CD8-positive, alpha-beta memory T cell (primary cell): ENCODE measurements at regions not wholly inside any gene's neighbourhood (a gene's known extent, or its start where the extent isn't known, plus 50 kb on each side); places are given as distances from the start of the nearest gene placed in this dataset.
"Not testable (repeated sequence)": the region's sequence is repeated elsewhere in the genome, so short reads cannot be mapped to it uniquely, and the experiment has no call there.

Experiments
- CTCF ChIA-PET: fragments of 350-600 bp; sonication (Branson Sonifier 250); formaldehyde crosslinking; loops from one replicate; lab custom pipeline; 2021; ENCODE audit warnings: antibody characterized with exemption; lab: Charles Lee
- POLR2A ChIA-PET: fragments of 350-600 bp; sonication (Branson Sonifier 250); formaldehyde crosslinking; loops from one replicate; lab custom pipeline; 2021; ENCODE audit warnings: antibody characterized with exemption; lab: Charles Lee
- DNase-seq, 5 donors: peaks; one replicate each; pipeline versions ENCODE4 v3.0.0 to v3.0.0-alpha.2; 2020 to 2022; ENCODE audit warnings: mixed read lengths in 1 of 5
- H3K27ac ChIP-seq: one replicate; pipeline ENCODE4 v1.7.0; 2013; ENCODE audit warnings: low read depth, mild to moderate bottlenecking, low read length, moderate library complexity
- H3K27me3 ChIP-seq: 2 replicates; pipeline ENCODE4 v1.7.0; 2013; ENCODE audit warnings: low read length, mild to moderate bottlenecking; ENCODE audit not compliant: insufficient read depth, poor library complexity, severe bottlenecking
- H3K36me3 ChIP-seq: 2 replicates; pipeline ENCODE4 v1.7.0; 2013; ENCODE audit warnings: mild to moderate bottlenecking, low read length, moderate library complexity; ENCODE audit not compliant: insufficient read depth
- H3K4me1 ChIP-seq: 2 replicates; pipeline ENCODE4 v1.7.0; 2013; ENCODE audit warnings: mild to moderate bottlenecking, low read length, moderate library complexity; ENCODE audit not compliant: insufficient read depth
- H3K4me3 ChIP-seq: 2 replicates; pipeline ENCODE4 v1.7.0; 2013; ENCODE audit warnings: mild to moderate bottlenecking, low read length
- H3K9me3 ChIP-seq: 2 replicates; pipeline ENCODE4 v1.7.0; 2013; ENCODE audit warnings: mild to moderate bottlenecking, low read length
- H3K27ac Mint-ChIP-seq, 8 donors: one replicate each; pipeline ENCODE4 v1.8.0; 2020 to 2021; ENCODE audit warnings: mixed read lengths in 8 of 8, mild to moderate bottlenecking in 6 of 8, inconsistent platforms in 3 of 8, moderate library complexity in 3 of 8
- H3K27me3 Mint-ChIP-seq, 2 donors: one replicate each; pipeline ENCODE4 v1.8.0; 2020 to 2021; ENCODE audit warnings: mixed read lengths in 2 of 2, mild to moderate bottlenecking in 1 of 2, moderate library complexity in 1 of 2
- H3K36me3 Mint-ChIP-seq, 3 donors: one replicate each; pipeline ENCODE4 v1.8.0; 2020 to 2021; ENCODE audit warnings: mixed read lengths in 3 of 3, inconsistent platforms in 1 of 3, mild to moderate bottlenecking in 1 of 3
- H3K4me1 Mint-ChIP-seq, 3 donors: one replicate each; pipeline ENCODE4 v1.8.0; 2020 to 2021; ENCODE audit warnings: mixed read lengths in 3 of 3, inconsistent platforms in 1 of 3, mild to moderate bottlenecking in 1 of 3
- H3K4me3 Mint-ChIP-seq, 7 donors: one replicate each; pipeline ENCODE4 v1.8.0; 2020 to 2021; ENCODE audit warnings: mixed read lengths in 7 of 7, mild to moderate bottlenecking in 6 of 7, moderate library complexity in 4 of 7, inconsistent platforms in 2 of 7
- H3K9me3 Mint-ChIP-seq, 5 donors: one replicate each; pipeline ENCODE4 v1.8.0; 2020 to 2022; ENCODE audit warnings: mixed read lengths in 5 of 5, mild to moderate bottlenecking in 3 of 5, moderate library complexity in 2 of 5, inconsistent platforms in 1 of 5

DNA sequence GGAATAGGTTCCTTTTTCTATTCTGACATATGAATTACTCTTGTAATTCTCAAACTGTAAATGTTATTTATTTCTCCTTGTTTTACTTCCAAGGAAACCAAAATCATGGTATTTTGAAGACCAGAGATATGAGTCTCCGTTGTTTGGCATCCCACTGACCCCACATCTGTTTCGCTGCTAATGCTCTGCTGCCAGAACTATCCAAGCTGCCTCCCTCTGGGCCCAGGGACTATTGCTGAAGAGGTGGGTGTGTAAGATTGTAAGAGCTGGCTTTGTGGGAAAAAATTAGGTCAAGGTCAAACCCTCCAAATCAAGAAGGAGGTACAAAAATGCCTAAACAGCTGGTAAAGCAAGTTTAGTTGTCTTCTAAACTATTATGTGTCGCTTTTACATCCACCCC lies 129.4 kb upstream of the MYO10 start:
- no peaks in the 10 kb centered on the region for H3K27me3 Mint-ChIP-seq
- Histone ChIP-seq H3K4me1 (no peaks in the 10 kb centered on the region), H3K9me3 (no peaks in the 10 kb centered on the region), H3K27me3 (no peaks in the 10 kb centered on the region), H3K36me3 (no peaks in the 10 kb centered on the region), H3K4me3 (no peak overlapping the region), H3K27ac (no peak overlapping the region)
- ChIA-PET POLR2A (no interaction called here), CTCF (no interaction called here)
- H3K36me3 Mint-ChIP-seq: no peaks in the 10 kb centered on the region
- no peak overlapping the region for H3K27ac Mint-ChIP-seq
- H3K4me1 Mint-ChIP-seq: no peaks in the 10 kb centered on the region
- no peak overlapping the region for H3K4me3 Mint-ChIP-seq
- no peak for DNase-seq
- H3K9me3 Mint-ChIP-seq: peaks cover 2 to 7% (median 5%) of the 10 kb centered on the region in 5 donors

GRCh38 chr5:17066026-17066425 lies 129.9 kb upstream of the MYO10 start:
- H3K4me3 Mint-ChIP-seq, H3K36me3 ChIP-seq, H3K9me3 Mint-ChIP-seq, H3K27me3 Mint-ChIP-seq, DNase-seq, H3K36me3 Mint-ChIP-seq, H3K4me3 ChIP-seq, POLR2A ChIA-PET, H3K4me1 Mint-ChIP-seq, CTCF ChIA-PET, H3K9me3 ChIP-seq, H3K27ac ChIP-seq, H3K27ac Mint-ChIP-seq, H3K27me3 ChIP-seq, H3K4me1 ChIP-seq: not testable (repeated sequence)

DNA sequence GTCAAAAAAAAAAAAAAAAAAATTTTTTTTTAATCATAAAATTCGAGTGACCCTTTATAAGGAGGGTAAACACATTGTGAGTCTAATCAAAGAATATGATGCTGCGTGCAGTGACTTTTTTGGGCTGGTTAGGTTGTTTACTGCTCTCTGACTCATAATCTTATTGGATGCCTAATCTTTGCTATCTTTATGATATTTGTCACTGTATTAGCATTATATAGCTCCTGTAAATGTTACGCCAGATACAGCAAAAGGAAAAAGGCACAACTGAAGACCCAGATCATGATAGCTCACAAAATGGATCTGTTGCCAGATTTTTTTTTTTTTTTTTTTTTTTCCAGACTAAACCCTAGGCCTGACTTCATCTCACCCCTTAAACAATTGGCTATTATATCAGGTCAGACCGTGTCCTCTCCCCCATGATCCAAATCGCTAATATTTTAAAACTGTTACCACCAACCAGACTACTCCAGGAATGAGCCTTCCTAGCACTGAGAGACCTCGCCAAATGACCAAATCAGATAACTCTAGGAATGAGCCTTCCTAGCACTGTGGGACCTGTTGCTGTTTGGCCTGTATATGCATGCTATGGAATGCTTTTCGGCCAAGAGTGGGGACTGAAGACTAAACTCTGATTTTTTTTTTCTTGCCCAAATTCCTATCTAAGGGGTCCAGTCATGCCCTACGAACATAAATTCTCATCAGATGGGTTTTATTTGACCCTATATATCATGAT lies 131.7 kb upstream of the MYO10 start:
- POLR2A ChIA-PET: no interaction called here
- Histone ChIP-seq H3K27ac (no peak overlapping the region), H3K27me3 (no peaks in the 10 kb centered on the region), H3K4me3 (no peak overlapping the region), H3K36me3 (no peaks in the 10 kb centered on the region), H3K4me1 (no peaks in the 10 kb centered on the region), H3K9me3 (no peaks in the 10 kb centered on the region)
- DNase-seq: no peak
- Mint-ChIP-seq H3K4me3 (no peak overlapping the region), H3K9me3 (peaks cover 3 to 7% (median 5%) of the 10 kb centered on the region in 5 donors), H3K36me3 (no peaks in the 10 kb centered on the region), H3K27me3 (no peaks in the 10 kb centered on the region), H3K27ac (no peak overlapping the region), H3K4me1 (no peaks in the 10 kb centered on the region)
- CTCF ChIA-PET: no interaction called here

- Mint-ChIP-seq H3K36me3 (no peaks in the 10 kb centered on the region), H3K4me1 (no peaks in the 10 kb centered on the region), H3K27me3 (no peaks in the 10 kb centered on the region), H3K4me3 (no peak overlapping the region), H3K9me3 (peaks cover 5 to 7% (median 5%) of the 10 kb centered on the region in 5 donors), H3K27ac (no peak overlapping the region)
- no peaks in the 10 kb centered on the region for H3K4me1 ChIP-seq
- DNase-seq: no peak
- no peak overlapping the region for H3K27ac ChIP-seq
- H3K36me3 ChIP-seq: no peaks in the 10 kb centered on the region
- ChIA-PET POLR2A (no interaction called here), CTCF (no interaction called here)
- no peaks in the 10 kb centered on the region for H3K27me3 ChIP-seq
- no peaks in the 10 kb centered on the region for H3K9me3 ChIP-seq
- H3K4me3 ChIP-seq: no peak overlapping the region
Observed at GRCh38 chr5:17069995-17070511, 134.0 kb upstream of the MYO10 start.

DNA sequence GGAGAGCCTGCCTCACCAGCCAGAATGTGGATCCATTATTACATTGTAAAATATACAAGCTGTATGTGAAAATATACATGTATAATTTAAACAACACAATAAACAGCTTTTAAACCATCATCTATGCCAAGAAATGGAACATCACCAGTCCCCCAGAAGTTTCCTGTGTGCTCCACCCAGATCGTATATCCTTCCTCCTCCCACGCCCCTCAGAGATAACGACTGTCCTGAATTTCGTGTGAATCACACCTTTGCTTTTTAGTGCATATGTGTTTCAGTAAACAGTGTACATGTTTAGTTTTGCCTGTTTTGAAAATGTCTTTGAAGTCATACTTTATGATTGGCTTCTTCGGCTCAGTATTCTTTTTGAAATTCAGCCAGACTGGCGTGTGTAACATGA lies 134.6 kb upstream of the MYO10 start:
- no peaks in the 10 kb centered on the region for H3K27me3 Mint-ChIP-seq
- POLR2A ChIA-PET: no interaction called here
- no peaks in the 10 kb centered on the region for H3K4me1 Mint-ChIP-seq
- Histone ChIP-seq H3K4me1 (no peaks in the 10 kb centered on the region), H3K27me3 (no peaks in the 10 kb centered on the region), H3K9me3 (no peaks in the 10 kb centered on the region), H3K4me3 (no peak overlapping the region), H3K27ac (no peak overlapping the region), H3K36me3 (no peaks in the 10 kb centered on the region)
- no peak overlapping the region for H3K27ac Mint-ChIP-seq
- H3K4me3 Mint-ChIP-seq: no peak overlapping the region
- H3K9me3 Mint-ChIP-seq: peaks cover 2 to 7% (median 5%) of the 10 kb centered on the region in 5 donors
- no peak for DNase-seq
- no peaks in the 10 kb centered on the region for H3K36me3 Mint-ChIP-seq
- CTCF ChIA-PET: no interaction called here

- Mint-ChIP-seq H3K4me3 (no peak overlapping the region), H3K4me1 (no peaks in the 10 kb centered on the region)
- H3K36me3 ChIP-seq: no peaks in the 10 kb centered on the region
Observed at GRCh38 chr5:17075236-17075635, 139.1 kb upstream of the MYO10 start.

GRCh38 chr5:17076272-17076671 lies 140.2 kb upstream of the MYO10 start:
- Histone ChIP-seq H3K27ac (no peak overlapping the region), H3K36me3 (no peaks in the 10 kb centered on the region), H3K4me1 (no peaks in the 10 kb centered on the region), H3K27me3 (no peaks in the 10 kb centered on the region), H3K4me3 (no peak overlapping the region), H3K9me3 (no peaks in the 10 kb centered on the region)
- Mint-ChIP-seq H3K36me3 (no peaks in the 10 kb centered on the region), H3K4me1 (no peaks in the 10 kb centered on the region), H3K27ac (no peak overlapping the region), H3K27me3 (no peaks in the 10 kb centered on the region), H3K9me3 (peaks cover 0 to 8% (median 4%) of the 10 kb centered on the region in 5 donors), H3K4me3 (no peak overlapping the region)
- CTCF ChIA-PET: interaction anchor here (1.0 kb wide), 1 partner anchor 14 kb away, joined by 3 read pairs; no protein-coding TSS in a partner anchor
- DNase-seq: no peak
- POLR2A ChIA-PET: no interaction called here

More at GRCh38 chr5:17075236-17075635, 139.1 kb upstream of the MYO10 start:
- Histone ChIP-seq H3K4me1 (no peaks in the 10 kb centered on the region), H3K27me3 (no peaks in the 10 kb centered on the region), H3K9me3 (no peaks in the 10 kb centered on the region), H3K4me3 (no peak overlapping the region), H3K27ac (no peak overlapping the region)
- Mint-ChIP-seq H3K9me3 (peaks cover 0 to 11% (median 4%) of the 10 kb centered on the region in 5 donors), H3K27me3 (no peaks in the 10 kb centered on the region), H3K27ac (no peak overlapping the region), H3K36me3 (no peaks in the 10 kb centered on the region)
- no peak for DNase-seq
- POLR2A ChIA-PET: no interaction called here
- CTCF ChIA-PET: interaction anchor here (1.0 kb wide), 1 partner anchor 13 kb away, joined by 3 read pairs; no protein-coding TSS in a partner anchor

DNA sequence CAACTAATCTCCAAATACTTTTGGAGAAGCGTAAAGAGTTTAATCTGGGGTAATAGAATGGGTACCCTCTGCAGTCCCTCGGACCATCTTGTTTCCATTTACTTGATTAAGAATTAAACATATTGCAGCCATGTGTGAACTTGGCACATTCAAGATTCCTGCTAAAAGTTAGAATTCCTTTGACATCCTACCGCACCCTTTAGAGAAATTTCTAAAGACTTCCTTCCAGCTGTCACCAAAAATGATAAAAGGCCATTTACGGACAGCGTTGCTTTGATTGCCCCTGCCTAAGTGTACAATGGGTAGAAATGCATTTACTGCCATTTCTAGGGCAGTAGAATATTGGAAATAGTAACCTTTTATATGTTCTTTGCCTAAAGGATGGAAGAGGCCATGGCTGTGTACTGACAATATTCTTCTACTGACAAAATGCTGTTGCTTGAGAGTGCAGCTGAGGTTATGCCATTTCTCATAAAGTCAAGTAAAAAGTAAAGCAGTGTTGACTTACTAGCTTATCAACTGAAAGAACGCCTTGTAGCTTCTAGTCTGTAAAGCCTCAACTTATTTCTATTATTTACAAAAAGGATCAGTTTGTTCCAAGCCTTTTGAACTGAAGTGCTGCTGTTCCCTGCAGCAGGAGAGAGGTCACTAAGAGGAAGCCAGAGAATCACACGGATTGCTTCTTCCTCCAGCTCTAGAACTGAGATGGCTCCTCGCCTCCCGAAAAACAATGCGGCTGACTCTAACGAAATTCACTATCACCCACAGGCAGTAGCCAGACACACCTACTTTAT lies 139.8 kb upstream of the BASP1 start:
- Histone ChIP-seq H3K27ac (no peak overlapping the region), H3K9me3 (no peaks in the 10 kb centered on the region), H3K4me3 (no peak overlapping the region), H3K36me3 (no peaks in the 10 kb centered on the region), H3K4me1 (no peaks in the 10 kb centered on the region), H3K27me3 (no peaks in the 10 kb centered on the region)
- H3K9me3 Mint-ChIP-seq: peaks cover 0 to 8% (median 4%) of the 10 kb centered on the region in 5 donors
- ChIA-PET CTCF (no interaction called here), POLR2A (no interaction called here)
- no peaks in the 10 kb centered on the region for H3K36me3 Mint-ChIP-seq
- no peaks in the 10 kb centered on the region for H3K27me3 Mint-ChIP-seq
- no peaks in the 10 kb centered on the region for H3K4me1 Mint-ChIP-seq
- H3K27ac Mint-ChIP-seq: no peak overlapping the region
- no peak overlapping the region for H3K4me3 Mint-ChIP-seq
- DNase-seq: no peak
